ENCODE measurements at regions not wholly inside any gene's neighbourhood (a gene's known extent, or its start where the extent isn't known, plus 50 kb on each side); places are given as distances from the start of the nearest gene placed in this dataset.

DNA sequence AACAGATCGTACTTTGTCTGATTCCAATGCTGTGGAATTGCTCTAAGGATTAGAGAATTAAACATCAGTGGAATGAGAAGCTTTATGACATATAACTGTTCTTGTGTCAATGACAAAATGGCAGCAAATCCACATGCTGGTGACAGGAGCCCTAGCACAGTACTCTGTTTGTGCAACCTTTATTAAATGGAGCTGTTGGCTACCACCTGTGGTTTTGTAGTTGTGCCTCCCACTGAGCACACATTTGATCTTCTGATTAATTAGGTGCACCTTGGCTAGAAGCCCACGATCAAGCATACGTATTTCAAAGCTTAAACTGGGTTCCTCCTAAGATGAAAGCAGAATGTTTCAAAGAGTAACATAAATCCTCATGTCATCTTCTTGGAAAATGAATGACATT, 394.0 kb upstream of the IGFBP7 start:
- TF ChIP-seq CTCF (IDR thresholded peaks at IDR 0.05) (no peak), POLR2A (IDR thresholded peaks at IDR 0.05) (no peak)
